Stimulated activated CD4-positive, alpha-beta T cell treated with anti-CD3 and anti-CD28 coated beads, Interleukin-2, amount 100 ng/mL, for 24 hours (primary cell): ENCODE measurements at regions not wholly inside any gene's neighbourhood (a gene's known extent, or its start where the extent isn't known, plus 50 kb on each side); places are given as distances from the start of the nearest gene placed in this dataset.

Source experiments
- DNase-seq, 2 donors: peaks; one replicate each; pipeline ENCODE4 v3.0.0-alpha.2; 2020

DNA sequence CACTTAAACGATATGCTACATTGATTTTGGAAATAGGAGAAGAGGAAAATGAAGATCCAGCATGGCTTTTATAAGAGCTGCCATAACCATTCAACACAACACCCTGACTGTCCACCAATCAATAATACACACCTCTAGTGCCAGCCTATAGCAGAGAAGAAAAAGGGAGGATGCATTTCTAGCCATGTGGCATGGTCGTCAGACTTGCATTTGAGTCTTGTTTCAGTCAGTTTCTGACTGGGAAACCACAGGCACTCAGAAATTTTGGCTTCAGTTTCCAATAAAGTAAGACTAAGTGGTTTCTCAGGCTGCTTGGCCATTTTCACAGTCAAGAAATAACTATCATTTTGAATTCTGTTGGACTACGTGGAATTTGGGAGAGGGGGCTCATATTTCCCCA is 523.5 kb upstream of the LRRC4C start:
- no peak for DNase-seq

DNA sequence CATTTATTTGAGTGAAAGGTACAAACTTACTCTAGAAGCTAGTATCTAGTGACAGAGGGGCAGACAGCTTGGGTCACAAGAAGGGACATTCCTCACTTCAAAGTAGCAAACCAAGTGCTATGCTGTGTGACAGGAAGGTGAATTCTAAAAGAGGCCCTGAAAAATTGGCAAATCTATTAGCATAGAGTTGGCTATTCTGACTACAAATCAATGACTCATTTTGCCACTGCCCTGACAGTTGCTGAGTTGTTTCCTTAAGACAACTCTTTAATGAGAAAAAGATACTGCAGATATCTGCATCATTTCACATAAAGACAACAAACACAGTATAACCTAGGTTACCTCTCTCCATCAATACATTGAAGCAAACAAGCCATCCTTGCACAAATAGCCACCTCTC is 524.0 kb upstream of the LRRC4C start:
- no peak for DNase-seq

DNA sequence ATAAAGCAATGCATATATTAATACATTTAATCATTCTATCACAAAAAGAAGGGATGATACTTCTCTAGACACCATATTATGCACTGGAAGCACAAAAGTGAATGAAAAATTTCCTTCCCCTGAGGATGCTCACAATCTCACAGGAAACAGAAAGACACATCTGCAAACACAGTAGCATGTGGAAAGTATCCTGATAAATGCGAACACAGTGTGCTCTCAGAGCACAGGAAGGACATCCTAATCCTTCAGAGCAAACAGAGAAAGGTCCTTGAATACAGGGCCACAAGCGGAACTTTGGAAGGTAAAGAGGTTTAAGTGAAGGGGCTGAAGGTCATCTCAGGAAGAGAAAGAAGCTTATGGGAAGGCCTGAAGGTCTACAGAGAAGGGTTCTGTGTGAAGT is 524.6 kb upstream of the LRRC4C start:
- no peak for DNase-seq

DNA sequence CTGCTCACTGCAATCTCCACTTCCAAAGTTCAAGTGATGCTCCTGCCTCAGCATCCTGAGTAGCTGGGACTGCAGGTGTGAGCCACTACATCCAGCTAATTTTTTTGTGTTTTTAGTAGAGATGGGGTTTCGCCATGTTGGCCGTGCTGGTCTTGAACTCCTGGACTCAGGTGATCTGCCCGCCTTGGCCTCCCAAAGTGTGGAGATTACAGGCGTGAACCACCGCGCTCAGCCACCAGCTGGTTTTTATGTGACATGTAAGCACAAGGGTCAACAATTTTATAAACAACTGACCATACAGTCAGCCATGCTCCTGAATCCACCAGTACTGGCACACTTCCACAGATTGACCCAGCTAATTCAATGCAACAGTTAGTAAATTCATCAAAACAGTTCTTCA is 526.3 kb upstream of the LRRC4C start:
- DNase-seq, result no peak

DNA sequence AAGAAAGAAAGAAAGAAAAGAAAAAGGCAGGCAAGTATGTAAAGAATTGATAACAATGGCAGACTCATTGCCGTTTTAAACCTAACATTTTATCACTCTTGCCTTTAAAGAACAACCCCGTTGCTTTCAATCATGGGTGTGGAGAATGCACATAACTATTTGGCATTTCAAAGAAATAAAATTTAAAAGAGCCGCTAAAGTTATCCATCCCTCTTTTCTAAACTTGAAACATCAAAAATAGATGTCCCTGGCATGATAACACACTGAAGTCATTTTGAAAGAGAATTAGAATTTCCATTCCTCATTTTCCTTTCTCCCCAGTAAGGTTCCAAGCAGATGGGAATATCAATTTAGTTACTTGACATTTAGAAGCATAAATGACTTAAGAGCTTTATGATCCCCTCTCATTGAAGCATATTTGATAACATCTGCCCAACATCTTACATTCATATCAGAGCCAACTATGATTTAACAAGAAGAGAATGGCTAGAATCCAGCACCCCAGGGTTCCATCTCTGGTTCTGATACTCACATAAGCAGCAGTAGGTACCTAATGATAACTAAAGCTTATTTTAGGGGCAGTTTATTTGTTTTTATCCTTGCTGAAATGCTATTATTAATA is 529.6 kb upstream of the LRRC4C start:
- no peak for DNase-seq

DNA sequence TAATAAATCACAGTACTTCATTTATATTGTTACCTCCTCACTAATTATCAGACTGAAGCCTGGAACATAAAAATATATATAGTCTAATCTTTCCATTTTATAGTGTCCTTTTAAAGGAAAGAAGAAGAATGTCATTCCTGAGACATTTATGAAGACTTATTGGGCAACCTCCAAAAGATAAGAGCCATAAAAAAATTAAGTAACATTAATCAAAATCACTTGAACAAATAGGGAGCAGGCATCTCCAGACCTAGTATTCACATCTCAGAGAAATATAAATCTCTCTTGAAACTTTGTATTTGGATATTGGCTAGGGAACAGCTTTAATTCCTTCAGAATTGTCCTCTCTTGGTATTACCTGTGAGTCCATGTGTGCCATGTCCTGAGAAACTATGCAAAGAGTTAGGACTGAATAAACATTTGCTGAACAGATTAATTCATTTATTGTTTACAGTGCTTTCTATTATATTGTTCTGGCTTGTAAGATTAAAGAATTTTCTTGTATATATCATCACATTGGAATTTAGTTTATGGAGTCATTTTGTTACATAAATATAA is 530.5 kb upstream of the LRRC4C start:
- no peak for DNase-seq

DNA sequence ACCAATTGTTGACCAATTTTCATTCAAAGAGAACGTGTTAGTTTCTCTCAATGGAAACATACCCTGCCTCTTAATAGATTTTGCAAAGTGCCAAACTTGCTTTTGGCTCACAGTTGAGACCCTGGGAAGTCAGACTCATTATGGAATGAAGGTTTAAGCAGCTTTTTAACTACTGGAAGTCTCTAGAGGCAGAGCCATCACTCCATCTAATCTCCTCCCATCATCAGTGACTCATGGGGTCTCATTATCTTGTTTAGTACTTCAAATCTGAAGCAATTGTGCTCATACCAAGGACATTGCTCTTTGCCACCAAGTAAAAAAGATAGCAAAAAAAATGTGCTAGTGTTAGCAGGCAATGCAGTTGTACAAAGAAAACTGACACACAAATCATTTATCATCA is 537.1 kb upstream of the LRRC4C start:
- DNase-seq, result no peak

DNA sequence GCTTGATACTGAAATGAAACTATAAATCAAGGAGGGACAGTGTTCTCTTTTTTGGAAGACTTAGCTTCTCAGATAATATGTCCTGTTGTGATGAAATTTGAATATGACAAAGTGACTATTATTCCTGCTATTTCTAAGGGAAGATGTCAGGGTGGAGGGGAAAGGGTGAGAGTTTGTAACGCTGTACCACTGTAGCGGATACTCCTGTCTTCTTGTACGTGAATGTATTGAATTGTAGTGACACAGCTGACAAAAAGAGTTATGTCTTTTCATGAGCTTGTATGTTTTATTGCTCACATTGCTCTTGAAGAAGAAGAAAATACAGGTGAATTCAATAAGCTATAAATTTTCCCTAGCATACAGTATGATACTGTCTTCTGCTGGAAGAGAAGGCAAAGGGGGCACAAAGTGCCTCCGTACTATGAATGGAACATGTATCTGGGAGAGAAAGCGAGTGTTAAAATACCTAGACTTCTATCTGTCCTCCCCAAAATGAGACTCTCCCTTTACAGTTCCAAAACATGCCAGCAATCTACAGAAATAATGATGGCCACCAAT is 538.5 kb upstream of the LRRC4C start:
- no peak for DNase-seq

DNA sequence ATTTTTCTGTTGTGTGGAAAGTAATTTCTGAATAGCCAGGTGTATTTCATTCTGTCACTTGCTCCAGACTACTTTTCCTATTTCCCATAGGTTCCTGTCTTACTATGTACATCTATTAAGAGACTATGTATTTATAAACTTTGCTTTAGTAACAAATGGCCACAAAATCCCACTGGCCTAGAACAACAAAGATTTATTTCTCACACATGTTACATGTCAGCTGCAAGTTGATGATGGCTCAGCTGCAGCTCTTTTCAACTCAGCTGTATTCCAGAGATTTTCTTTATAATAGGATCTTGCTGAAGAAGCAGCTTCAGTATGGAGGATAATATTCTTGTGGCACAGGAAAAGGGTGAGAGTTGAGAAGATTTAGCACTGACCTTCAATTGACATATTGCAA is 539.6 kb upstream of the LRRC4C start:
- no peak for DNase-seq

DNA sequence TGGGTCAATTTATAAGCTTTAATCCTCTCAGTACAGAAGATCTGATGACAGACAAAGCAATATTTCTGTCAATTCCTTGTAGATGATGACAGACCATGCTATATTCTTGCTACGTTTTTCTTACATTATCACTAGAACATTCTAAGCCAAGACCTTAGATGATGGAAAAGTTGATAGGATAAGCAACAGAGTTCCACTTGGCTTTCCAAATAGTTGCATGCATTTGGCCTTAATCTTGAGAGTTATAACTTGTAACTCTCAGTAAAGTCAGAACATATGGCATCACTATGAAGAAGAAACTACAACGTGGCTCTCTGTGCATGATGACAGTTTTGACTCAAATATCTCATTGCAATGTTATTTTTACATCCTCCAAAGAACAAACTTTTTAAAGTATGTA is 544.3 kb upstream of the LRRC4C start:
- DNase-seq, result no peak

DNA sequence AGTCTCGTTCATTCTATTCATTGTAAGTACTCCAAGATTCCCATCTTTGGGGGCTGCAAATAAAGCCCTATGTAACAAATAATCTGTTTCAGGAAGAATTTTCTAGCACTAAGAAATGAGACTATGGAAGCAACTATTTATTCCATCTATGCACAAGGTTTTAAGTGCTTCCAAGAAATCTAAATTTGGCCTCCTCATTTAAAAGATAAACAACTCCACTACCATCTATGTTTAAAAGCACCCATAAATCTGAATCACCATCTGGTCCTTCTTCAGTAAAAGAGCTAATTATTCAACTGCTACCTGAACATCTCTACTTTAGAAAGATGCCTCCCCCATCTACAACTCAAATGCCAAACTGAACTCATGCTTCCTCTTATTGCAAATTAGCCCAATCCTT is 547.3 kb upstream of the LRRC4C start:
- no peak for DNase-seq

DNA sequence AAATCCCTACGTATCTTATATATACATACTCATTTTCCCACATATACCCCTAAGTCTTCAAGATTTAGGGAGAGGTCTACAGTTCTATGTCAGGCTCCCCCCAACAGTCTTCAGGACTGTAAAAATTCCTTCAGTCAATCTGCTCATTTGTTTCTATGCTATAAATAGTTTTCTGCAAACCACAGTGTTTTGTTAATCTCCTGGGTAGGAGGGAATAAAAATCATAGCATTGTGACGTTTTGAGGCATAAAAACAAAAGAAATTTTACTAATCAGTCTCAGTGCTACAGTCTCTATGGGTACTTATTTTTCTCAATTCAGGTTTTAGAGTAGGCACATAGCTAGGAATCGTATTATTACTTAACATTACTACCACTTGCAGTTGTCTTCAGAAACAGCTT is 552.8 kb upstream of the LRRC4C start:
- DNase-seq, result no peak

DNA sequence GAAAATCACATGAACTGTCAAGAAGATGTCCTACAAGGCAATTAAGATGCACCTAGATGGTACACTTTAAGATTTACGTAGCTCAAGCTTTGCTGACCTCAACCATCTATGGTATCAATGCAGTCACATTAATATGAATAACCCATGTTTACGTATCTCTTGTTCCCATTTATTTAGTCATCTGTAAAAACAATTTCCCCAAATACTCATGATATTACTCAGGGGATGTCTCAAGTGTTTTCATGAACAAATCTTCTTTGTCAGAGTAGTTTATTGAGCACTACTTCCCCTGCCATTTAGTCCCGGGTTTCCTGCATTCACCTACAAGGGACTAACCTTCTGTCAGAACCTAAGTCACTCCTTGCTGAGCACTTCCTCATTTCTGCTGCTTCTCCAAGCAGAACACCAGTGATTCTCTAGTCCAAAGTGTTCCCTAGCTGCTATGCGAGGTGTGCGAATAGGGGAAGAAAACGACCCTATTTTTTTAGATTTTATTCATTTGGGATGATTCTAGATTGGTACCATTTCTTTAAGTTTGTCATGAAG is 554.3 kb upstream of the LRRC4C start:
- no peak for DNase-seq

DNA sequence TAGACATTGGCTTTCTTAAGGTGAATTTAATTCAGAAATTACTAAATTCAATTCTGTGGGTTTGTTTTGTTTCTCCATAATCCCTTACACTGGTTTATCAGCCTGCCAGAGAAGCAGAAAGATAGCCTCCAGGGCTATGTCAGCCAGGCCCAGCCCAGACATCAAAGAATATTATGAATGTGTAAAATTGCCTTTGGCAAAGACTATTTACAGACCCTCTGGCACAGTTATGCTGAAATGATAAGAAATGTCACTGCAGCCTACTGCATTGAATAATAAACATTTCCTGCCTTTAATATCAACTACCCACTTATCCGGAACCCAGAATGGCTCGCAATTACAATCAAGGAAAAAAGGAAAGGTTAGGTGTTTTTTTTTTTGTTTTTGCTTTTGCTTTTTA is 562.5 kb upstream of the LRRC4C start:
- DNase-seq, result no peak

DNA sequence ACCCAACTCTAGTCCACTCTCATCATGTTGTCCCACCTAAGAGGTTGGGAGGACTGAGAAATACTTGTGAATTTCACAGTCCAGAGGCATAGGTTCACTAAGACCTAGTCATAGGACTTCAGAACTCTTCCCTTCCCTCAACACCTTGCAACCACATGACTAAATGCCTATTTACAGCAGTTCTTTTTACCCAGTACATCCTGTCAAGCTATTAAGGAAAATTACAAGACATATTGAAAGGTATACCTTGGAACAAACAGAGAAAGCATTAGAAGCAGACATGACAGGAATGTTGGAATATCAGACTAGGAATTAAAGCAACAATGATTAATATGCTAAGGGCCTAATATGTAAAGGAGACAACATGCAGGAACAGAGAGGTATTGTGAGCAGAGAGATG is 563.8 kb upstream of the LRRC4C start:
- no peak for DNase-seq

DNA sequence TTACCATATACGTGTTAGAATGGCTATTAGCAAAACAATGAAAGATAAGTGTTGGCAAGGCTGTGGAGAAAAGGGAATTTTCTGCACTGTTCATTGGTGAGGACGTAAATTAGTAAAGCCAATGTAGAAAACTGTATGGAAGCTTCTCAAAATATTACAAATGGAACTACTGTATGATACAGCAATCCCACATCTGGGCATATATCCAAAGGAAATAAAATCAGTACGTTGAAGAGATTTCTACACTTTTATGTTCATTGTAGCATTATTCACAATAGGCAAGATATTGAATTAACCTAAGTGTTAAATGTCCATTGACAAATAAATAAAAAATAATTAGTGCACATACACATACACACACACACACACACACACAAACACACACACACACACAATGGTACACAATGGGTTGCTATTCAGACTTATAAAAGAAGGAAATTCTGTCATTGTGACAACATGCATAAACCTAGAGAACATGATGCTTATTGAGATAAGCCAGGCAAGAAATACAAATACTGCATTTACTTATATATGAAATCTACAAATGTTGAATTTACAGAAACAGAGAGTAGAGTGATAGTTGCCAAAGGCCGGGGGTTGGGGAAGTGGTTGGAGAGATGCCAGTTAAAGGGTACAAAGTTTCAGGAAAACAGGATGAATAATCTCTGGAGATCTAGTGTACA is 565.8 kb upstream of the LRRC4C start:
- no peak for DNase-seq

DNA sequence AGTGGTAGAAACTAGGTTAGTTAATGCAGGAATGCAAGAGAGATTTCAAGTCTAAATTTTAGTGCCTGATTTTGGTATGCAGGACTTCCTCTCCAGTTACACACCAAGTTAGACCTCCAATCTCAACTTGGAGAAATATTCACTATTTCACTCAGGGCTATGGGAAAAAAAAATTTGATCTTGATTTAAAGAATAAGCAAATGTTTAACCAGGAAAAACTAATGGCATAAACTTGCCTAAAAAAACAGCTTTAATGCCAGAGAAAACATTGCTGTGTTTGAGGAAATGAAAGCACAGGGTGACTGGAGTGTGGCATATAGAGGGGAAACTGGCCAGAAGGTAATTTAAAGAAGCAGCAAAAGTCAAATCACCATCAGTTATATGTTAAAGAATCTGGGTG is 575.4 kb upstream of the LRRC4C start:
- DNase-seq, result no peak

DNA sequence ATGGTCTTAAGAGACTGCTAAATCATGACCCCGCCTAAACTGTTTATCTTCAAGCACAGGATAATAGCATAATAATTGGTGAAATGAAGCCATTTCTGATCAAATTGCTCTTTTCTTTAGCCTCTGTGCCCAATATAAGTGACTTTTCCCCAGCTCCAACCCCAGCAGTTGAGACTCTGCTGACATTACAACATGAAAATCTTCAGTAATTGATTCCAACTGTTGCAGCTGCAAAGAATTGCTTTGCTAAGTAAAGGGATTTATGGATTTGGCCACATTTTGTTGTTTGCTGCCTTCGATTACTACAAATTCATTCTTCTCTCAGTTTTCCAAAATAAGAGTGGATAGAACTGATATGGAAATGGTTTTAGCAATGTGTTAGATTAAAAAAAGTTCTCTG is 576.7 kb upstream of the LRRC4C start:
- DNase-seq, result no peak

DNA sequence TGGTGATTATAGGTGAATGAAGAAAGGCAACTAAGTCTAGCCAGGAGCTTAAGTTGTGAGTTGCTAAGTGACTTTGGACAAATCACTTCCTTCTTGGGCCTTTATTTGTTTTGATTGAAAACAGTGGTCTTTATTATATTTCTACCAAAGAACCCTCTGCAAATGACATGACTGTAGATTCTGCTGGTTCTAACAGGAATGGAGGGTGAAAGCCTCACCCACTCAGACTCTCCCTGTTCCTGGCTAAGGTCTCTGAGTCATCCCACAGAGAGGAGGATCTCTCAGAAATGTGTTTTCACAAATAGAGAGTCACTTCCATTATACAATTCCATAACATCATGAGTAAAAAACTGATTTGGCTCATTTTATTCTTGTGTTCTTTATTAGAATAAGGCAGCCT is 583.9 kb upstream of the LRRC4C start:
- DNase-seq, result no peak

DNA sequence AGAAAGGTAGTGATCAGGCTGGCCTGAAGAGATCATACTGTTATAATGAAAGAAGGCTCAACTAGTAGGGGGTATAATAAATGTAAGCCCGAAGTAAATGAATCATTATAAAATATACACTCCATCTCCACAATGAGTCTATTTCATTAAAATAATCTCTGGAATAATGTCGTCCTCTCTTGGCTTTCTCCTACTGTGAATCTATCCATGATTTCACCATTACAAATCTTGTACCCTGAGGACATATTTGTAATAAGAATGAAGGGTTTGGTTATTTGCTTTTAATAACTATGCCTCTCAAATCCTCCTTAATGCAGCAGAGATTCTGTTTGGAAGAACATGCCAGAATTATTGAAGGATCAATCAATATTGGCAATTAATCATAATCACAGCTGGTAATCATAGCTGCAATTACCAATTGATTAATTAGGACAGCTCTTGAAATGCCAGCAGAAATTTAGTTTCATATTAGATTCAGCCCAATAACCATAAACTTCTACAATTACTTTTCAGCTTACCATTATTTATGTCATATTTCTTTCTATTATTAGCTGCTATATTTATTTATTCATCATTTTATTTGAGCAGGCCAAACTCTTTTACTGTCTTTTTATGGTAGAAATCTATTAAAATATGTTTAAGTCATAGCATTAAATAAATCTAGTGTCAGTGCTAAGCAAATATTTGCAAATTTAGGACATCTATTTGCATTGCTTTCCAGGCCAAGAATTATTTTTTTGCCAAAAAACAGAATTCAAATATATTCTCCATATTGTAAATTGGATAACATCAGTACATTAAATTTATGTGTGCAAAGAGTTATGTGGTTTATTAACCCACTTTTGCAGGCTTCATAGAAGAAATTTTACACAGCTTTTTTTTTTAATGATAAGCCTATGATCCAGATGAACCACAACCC is 588.4 kb upstream of the LRRC4C start:
- DNase-seq, result no peak

DNA sequence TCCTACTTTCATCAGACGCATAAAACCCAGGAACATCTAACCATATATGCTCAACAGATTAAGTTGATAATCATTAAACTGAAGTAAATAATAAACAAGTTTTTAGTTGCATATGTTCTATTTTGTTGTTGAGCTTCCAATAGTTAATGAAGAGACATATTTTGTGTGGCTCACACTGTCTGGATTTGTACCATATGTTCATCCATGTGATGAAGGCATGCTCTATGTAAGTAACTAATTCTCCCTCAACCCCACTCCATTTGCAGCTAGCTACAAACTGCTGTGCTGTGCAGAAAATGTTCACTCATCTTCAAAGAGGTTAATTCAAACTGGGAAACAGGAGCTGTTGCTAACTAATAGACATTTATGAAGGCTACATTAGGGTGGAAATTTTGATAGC is 589.7 kb upstream of the LRRC4C start:
- no peak for DNase-seq

DNA sequence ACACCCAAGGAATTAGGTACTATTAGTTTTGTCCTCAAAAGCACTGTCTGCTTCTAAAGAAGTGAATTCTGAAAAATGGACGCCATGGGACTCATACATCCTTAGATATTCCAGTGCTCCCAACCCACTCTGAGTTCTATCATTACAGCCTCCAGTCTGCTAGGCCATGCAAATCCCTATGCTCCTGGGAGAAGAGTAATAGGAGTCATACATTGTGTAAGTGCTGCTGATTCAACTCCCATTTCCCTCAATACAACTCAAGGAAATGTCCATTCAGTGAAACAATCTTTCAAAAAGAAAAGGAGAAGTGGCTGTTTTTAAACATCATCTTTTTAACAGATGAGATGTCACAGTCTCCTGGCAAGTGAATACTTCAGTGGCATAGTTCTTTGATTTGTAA is 590.2 kb upstream of the LRRC4C start:
- DNase-seq, result no peak

DNA sequence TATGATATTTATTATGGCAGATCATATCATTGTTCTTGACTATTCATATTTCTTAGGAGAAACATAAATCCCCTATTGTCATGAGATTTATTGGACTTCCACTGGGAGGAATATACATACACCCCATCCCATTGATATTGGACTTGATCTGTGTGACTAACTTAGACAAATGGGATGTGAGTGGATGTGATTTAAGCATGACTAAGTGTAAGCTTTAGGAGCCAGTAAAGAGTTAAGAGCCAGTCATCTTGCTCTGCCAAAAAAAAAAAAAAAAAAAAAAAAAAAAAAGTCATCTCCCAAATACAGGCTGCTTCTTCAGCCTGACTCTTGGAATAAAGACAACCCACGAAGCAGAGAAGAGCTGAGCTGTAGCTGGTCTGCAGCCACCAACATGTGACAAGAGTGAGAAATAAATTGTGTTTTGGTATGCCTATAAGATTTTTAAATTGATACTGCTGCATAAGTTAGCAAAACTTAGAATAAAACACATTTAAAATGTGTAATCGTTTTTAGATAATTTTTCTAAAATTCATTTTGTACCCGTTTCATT is 595.0 kb upstream of the LRRC4C start:
- DNase-seq, result no peak
